ENCODE measurements at regions not wholly inside any gene's neighbourhood (a gene's known extent, or its start where the extent isn't known, plus 50 kb on each side); places are given as distances from the start of the nearest gene placed in this dataset.

GRCh38 chr20:48480216-48480772 is 347.5 kb downstream of the PREX1 start:
- Histone ChIP-seq H3K27me3 (replicated peaks; ENCODE audit: control insufficient read depth, insufficient read depth, low read length) (0 out of 2 replicates have a peak, but pooled peaks cover 1% of the 10 kb centered on the region), H3K9me3 (no peaks in the 10 kb centered on the region), H3K36me3 (ENCODE audit: control insufficient read depth, insufficient read depth, low read length) (no peaks in the 10 kb centered on the region), H3K4me3 (ENCODE audit: low read depth, low read length) (no peak overlapping the region), H3K4me1 (peaks cover 2% of the 10 kb centered on the region; the same call in 1 of the 2 replicates)
- BruUV-seq (replicated peaks) = no TSS peak
- intact Hi-C loops (cut with micrococcal nuclease; ENCODE audit: unreplicated experiment) = no loop called here
- peaks cover 19% of the 10 kb centered on the region for H3K27me3 Mint-ChIP-seq (ENCODE audit: insufficient read depth, unreplicated experiment)
- TF ChIP-seq CTCF (IDR thresholded peaks at IDR 0.05; ENCODE audit: insufficient read depth in 1 of 2, low read depth in 1 of 2, low read length in 1 of 2, severe bottlenecking in 1 of 2, unreplicated experiment in 1 of 2) = no peak
- ChIA-PET CTCF (interaction anchor here (1.1 kb wide), 1 partner anchor 140 kb away, joined by 5 read pairs; no protein-coding TSS in a partner anchor), POLR2A (no interaction called here)
- no peaks in the 10 kb centered on the region for H3K9me3 Mint-ChIP-seq (ENCODE audit: unreplicated experiment)
- peaks cover 14% of the 10 kb centered on the region for H3K4me1 Mint-ChIP-seq (ENCODE audit: low read depth, unreplicated experiment)
- no peak overlapping the region for H3K27ac Mint-ChIP-seq (ENCODE audit: unreplicated experiment)
- H3K4me3 Mint-ChIP-seq (ENCODE audit: unreplicated experiment) = no peak overlapping the region
- no peak for DNase-seq
- H3K36me3 Mint-ChIP-seq (ENCODE audit: insufficient read depth, unreplicated experiment) = no peaks in the 10 kb centered on the region

- no TSS peak for BruUV-seq (replicated peaks)
- H3K27ac Mint-ChIP-seq (ENCODE audit: unreplicated experiment) = no peak overlapping the region
- peaks cover 19% of the 10 kb centered on the region for H3K27me3 Mint-ChIP-seq (ENCODE audit: insufficient read depth, unreplicated experiment)
- H3K36me3 Mint-ChIP-seq (ENCODE audit: insufficient read depth, unreplicated experiment) = no peaks in the 10 kb centered on the region
- H3K36me3 ChIP-seq (ENCODE audit: control insufficient read depth, insufficient read depth, low read length) = no peaks in the 10 kb centered on the region
- DNase-seq = no peak
- H3K4me1 ChIP-seq = no peaks in the 10 kb centered on the region
- ChIA-PET CTCF (no interaction called here), POLR2A (no interaction called here)
- intact Hi-C loops (cut with micrococcal nuclease; ENCODE audit: unreplicated experiment) = no loop called here
- H3K4me1 Mint-ChIP-seq (ENCODE audit: low read depth, unreplicated experiment) = peaks cover 6% of the 10 kb centered on the region
- no peak overlapping the region for H3K4me3 Mint-ChIP-seq (ENCODE audit: unreplicated experiment)
- H3K9me3 Mint-ChIP-seq (ENCODE audit: unreplicated experiment) = no peaks in the 10 kb centered on the region
- no peak overlapping the region for H3K4me3 ChIP-seq (ENCODE audit: low read depth, low read length)
- H3K27me3 ChIP-seq (replicated peaks; ENCODE audit: control insufficient read depth, insufficient read depth, low read length) = 0 out of 2 replicates have a peak, but pooled peaks cover 1% of the 10 kb centered on the region
- H3K9me3 ChIP-seq = no peaks in the 10 kb centered on the region
- TF ChIP-seq CTCF (IDR thresholded peaks at IDR 0.05; ENCODE audit: insufficient read depth in 1 of 2, low read depth in 1 of 2, low read length in 1 of 2, severe bottlenecking in 1 of 2, unreplicated experiment in 1 of 2) = no peak
Measured at GRCh38 chr20:48478806-48479585, 348.8 kb downstream of the PREX1 start.

GRCh38 chr20:48478370-48478769 is 349.4 kb downstream of the PREX1 start:
- no peaks in the 10 kb centered on the region for H3K36me3 ChIP-seq (ENCODE audit: control insufficient read depth, insufficient read depth, low read length)
- 0 out of 2 replicates have a peak, but pooled peaks cover 1% of the 10 kb centered on the region for H3K27me3 ChIP-seq (replicated peaks; ENCODE audit: control insufficient read depth, insufficient read depth, low read length)
- H3K27ac Mint-ChIP-seq (ENCODE audit: unreplicated experiment) = no peak overlapping the region
- no peaks in the 10 kb centered on the region for H3K9me3 Mint-ChIP-seq (ENCODE audit: unreplicated experiment)
- no peak overlapping the region for H3K4me3 ChIP-seq (ENCODE audit: low read depth, low read length)
- no peaks in the 10 kb centered on the region for H3K9me3 ChIP-seq
- POLR2A ChIA-PET = no interaction called here
- no TSS peak for BruUV-seq (replicated peaks)
- no peak overlapping the region for H3K4me3 Mint-ChIP-seq (ENCODE audit: unreplicated experiment)
- no peak for TF ChIP-seq CTCF (IDR thresholded peaks at IDR 0.05; ENCODE audit: insufficient read depth in 1 of 2, low read depth in 1 of 2, low read length in 1 of 2, severe bottlenecking in 1 of 2, unreplicated experiment in 1 of 2)
- CTCF ChIA-PET = no interaction called here
- no peak for DNase-seq
- intact Hi-C loops (cut with micrococcal nuclease; ENCODE audit: unreplicated experiment) = no loop called here
- H3K4me1 ChIP-seq = no peaks in the 10 kb centered on the region
- H3K4me1 Mint-ChIP-seq (ENCODE audit: low read depth, unreplicated experiment) = peaks cover 6% of the 10 kb centered on the region
- H3K27me3 Mint-ChIP-seq (ENCODE audit: insufficient read depth, unreplicated experiment) = peaks cover 19% of the 10 kb centered on the region
- H3K36me3 Mint-ChIP-seq (ENCODE audit: insufficient read depth, unreplicated experiment) = no peaks in the 10 kb centered on the region

Data from Caco-2 (cell line).